ENCODE measurements at regions not wholly inside any gene's neighbourhood (a gene's known extent, or its start where the extent isn't known, plus 50 kb on each side); places are given as distances from the start of the nearest gene placed in this dataset.

DNA sequence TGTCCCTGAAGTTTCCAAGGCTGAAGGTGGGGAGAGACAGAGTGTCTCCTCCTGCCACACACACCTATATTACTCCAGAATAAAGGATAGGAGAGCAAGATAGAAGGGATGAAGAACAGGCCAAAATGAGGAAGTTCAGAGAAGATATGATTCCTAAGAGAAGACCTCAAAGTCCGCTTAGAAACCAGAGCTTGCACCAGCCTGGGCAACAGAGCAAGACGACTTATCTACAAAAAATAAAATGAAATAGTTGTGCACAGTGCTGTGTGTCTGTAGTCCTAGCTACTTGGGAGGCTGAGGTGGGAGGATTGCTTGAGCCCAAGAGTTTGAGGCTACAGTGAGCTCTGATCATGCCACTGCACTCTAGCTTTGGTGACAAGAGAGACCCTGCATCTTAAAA lies 128.2 kb downstream of the HS3ST3B1 start:
- TF ChIP-seq POLR2A (IDR thresholded peaks at IDR 0.05) (no peak), CTCF (IDR thresholded peaks at IDR 0.05) (no peak)

Measured in Peyer's patch (tissue), 4 donors.